ENCODE measurements at regions not wholly inside any gene's neighbourhood (a gene's known extent, or its start where the extent isn't known, plus 50 kb on each side); places are given as distances from the start of the nearest gene placed in this dataset.

DNA sequence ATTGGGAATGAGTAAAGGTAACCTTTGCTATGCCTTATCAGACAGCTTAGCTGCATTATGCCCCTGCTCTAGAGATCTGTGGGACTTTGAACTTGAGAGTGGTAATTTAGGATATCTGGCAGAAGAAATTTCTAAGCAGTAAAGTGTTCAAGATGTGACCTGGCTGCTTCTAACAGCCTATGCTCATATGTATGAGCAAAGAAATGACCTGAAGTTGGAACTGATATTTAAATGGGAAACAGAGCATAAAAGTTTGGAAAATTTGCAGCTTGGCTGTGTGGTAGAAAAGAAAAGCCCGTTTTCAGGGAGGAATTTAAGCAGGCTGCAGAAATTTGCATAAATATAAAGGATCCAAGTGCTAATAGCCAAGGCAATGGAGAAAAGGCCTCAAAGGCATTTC is 90.4 kb downstream of the HHIPL2 start (continued):
- TF ChIP-seq, protein P1, sequence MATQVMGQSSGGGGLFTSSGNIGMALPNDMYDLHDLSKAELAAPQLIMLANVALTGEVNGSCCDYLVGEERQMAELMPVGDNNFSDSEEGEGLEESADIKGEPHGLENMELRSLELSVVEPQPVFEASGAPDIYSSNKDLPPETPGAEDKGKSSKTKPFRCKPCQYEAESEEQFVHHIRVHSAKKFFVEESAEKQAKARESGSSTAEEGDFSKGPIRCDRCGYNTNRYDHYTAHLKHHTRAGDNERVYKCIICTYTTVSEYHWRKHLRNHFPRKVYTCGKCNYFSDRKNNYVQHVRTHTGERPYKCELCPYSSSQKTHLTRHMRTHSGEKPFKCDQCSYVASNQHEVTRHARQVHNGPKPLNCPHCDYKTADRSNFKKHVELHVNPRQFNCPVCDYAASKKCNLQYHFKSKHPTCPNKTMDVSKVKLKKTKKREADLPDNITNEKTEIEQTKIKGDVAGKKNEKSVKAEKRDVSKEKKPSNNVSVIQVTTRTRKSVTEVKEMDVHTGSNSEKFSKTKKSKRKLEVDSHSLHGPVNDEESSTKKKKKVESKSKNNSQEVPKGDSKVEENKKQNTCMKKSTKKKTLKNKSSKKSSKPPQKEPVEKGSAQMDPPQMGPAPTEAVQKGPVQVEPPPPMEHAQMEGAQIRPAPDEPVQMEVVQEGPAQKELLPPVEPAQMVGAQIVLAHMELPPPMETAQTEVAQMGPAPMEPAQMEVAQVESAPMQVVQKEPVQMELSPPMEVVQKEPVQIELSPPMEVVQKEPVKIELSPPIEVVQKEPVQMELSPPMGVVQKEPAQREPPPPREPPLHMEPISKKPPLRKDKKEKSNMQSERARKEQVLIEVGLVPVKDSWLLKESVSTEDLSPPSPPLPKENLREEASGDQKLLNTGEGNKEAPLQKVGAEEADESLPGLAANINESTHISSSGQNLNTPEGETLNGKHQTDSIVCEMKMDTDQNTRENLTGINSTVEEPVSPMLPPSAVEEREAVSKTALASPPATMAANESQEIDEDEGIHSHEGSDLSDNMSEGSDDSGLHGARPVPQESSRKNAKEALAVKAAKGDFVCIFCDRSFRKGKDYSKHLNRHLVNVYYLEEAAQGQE (IDR thresholded peaks at IDR 0.05; ENCODE audit: low read depth), result no peak

DNA sequence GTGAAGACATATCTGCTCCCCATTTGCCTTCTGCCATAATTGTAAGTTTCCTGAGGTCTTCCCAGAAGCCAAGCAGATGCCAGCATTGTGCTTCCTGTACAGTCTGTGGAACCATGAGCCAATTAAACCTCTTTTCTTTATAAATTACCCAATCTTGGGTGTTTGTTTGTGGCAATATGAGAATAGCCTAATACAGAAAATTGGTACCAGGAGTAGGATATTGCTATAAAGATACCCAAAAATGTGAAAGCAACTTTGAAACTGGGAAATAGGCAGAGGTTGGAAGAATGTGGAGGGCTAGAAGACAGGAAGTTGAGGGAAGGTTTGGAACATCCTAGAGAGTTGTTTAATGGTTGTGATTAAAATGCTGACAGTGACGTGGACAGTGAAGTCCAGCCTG is 90.8 kb downstream of the HHIPL2 start:
- intact Hi-C loops (cut with micrococcal nuclease), result loop anchor here (5.0 to 10.0 kb wide), 4 partner anchors 472 to 1582 kb away; partner anchors contain the start of genes DUSP10 and HLX
- Histone ChIP-seq H3K9ac (ENCODE audit: low read length) (no peak overlapping the region), H3K36me3 (ENCODE audit: control insufficient read depth in 1 of 2, insufficient read depth in 2 of 2, low read length in 2 of 2) (no peaks in the 10 kb centered on the region), H3K9me3 (ENCODE audit: control insufficient read depth in 1 of 2, insufficient read depth in 1 of 2, low read depth in 1 of 2, low read length in 2 of 2) (no peaks in the 10 kb centered on the region), H3K4me2 (ENCODE audit: low read length) (no peak overlapping the region), H3K4me3 (replicated peaks in 1 of 2; ENCODE audit: low read depth in 1 of 2, low read length in 2 of 2) (no peak overlapping the region), H2AFZ (ENCODE audit: low read depth, low read length, poor library complexity, severe bottlenecking) (no peak overlapping the region), H3K9me2 (ENCODE audit: insufficient read depth) (no peaks in the 10 kb centered on the region), H3K27me3 (ENCODE audit: insufficient read depth, low read length) (no peaks in the 10 kb centered on the region), H4K20me1 (ENCODE audit: insufficient read depth) (no peaks in the 10 kb centered on the region), H3K27ac (ENCODE audit: low read depth, low read length) (no peak overlapping the region), H3K4me1 (ENCODE audit: control insufficient read depth in 1 of 2, insufficient read depth in 2 of 2, low read length in 2 of 2) (peaks cover 0 to 5% of the 10 kb centered on the region in 2 experiments; a peak in 1 of 4 replicates), H3K79me2 (ENCODE audit: insufficient read depth, low read length) (no peaks in the 10 kb centered on the region)
- ChIA-PET POLR2A (no interaction called here), CTCF (no interaction called here), RAD21 (ENCODE audit: low non-redundant PET in 1 of 2, low total read pairs in 2 of 2, uncharacterized antibody in 2 of 2, unreplicated experiment in 2 of 2) (no interaction called here)
- no peak for ATAC-seq
- TF ChIP-seq CEBPB (IDR thresholded peaks at IDR 0.05; ENCODE audit: low read depth) (no peak), TCF7L2 (IDR thresholded peaks at IDR 0.05; ENCODE audit: borderline replicate concordance, extremely low read depth, insufficient read depth, insufficient read length) (no peak)
- no TSS peak for BruUV-seq (replicated peaks)
- no peak for DNase-seq (ENCODE audit: low read depth, low spot score)

Data from HCT116 (cell line).